Skeletal muscle tissue (tissue), 3 donors: ENCODE measurements at regions not wholly inside any gene's neighbourhood (a gene's known extent, or its start where the extent isn't known, plus 50 kb on each side); places are given as distances from the start of the nearest gene placed in this dataset.
"Not testable (repeated sequence)": the region's sequence is repeated elsewhere in the genome, so short reads cannot be mapped to it uniquely, and the experiment has no call there.

Experiments
- H3K27ac ChIP-seq: one replicate; pipeline ENCODE4 v1.7.0; 2013; ENCODE audit warnings: mild to moderate bottlenecking, low read depth, low read length, inconsistent platforms
- H3K27me3 ChIP-seq, 3 donors: one replicate each; pipeline ENCODE4 v1.7.0; 2013; ENCODE audit warnings: low read length in 3 of 3; ENCODE audit not compliant: control insufficient read depth in 3 of 3, insufficient read depth in 3 of 3
- H3K36me3 ChIP-seq, 3 donors: one replicate each; pipeline ENCODE4 v1.7.0; 2013; ENCODE audit warnings: low read length in 3 of 3; ENCODE audit not compliant: control insufficient read depth in 3 of 3, insufficient read depth in 3 of 3
- H3K4me1 ChIP-seq, 3 donors: one replicate each; pipeline ENCODE4 v1.7.0; 2013; ENCODE audit warnings: low read length in 3 of 3, mild to moderate bottlenecking in 3 of 3; ENCODE audit not compliant: control insufficient read depth in 3 of 3, insufficient read depth in 3 of 3
- H3K4me3 ChIP-seq, 3 donors: one replicate each; pipeline ENCODE4 v1.7.0; 2013; ENCODE audit warnings: low read length in 3 of 3
- H3K9ac ChIP-seq, 3 donors: one replicate each; pipeline ENCODE4 v1.7.0; 2013; ENCODE audit warnings: low read length in 3 of 3, mild to moderate bottlenecking in 3 of 3, moderate library complexity in 2 of 3, low read depth in 1 of 3
- H3K9me3 ChIP-seq, 3 donors: one replicate each; pipeline ENCODE4 v1.7.0; 2013; ENCODE audit warnings: low read length in 3 of 3; ENCODE audit not compliant: control insufficient read depth in 3 of 3
- donor health status: Osteomylitis.

- H3K9me3 ChIP-seq = peaks cover 0 to 2% (median 0%) of the 10 kb centered on the region in 3 donors
- no peak overlapping the region for H3K4me3 ChIP-seq
- H3K4me1 ChIP-seq = no peaks in the 10 kb centered on the region
- peaks cover 0 to 7% (median 0%) of the 10 kb centered on the region in 3 donors for H3K27me3 ChIP-seq
- H3K9ac ChIP-seq = no peak overlapping the region
- no peak overlapping the region for H3K27ac ChIP-seq
- no peaks in the 10 kb centered on the region for H3K36me3 ChIP-seq
Observed at GRCh38 chr10:123393170-123393569, 239.0 kb downstream of the BUB3 start.

DNA sequence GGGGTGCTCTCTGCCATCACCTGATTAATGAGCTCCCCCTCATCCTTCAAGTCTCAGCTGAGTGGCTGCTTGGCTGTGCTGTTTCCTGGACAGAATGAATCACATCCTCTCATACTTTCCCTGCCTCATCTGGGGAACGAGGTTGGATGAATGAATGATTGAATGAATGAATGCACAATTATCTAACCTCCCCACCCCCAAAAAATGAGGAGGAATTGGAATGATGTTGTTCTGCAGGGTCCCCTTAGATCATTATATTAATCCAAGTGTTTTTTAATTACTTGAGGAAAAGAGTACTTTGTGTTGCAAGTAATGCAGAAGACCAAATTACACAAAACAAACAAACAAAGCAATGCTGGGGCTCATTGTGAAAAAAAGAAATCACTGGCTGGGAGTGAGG lies 240.2 kb downstream of the BUB3 start:
- H3K9me3 ChIP-seq = peaks cover 0 to 4% (median 0%) of the 10 kb centered on the region in 3 donors
- H3K4me3 ChIP-seq = no peak overlapping the region
- H3K4me1 ChIP-seq = no peaks in the 10 kb centered on the region
- no peak overlapping the region for H3K27ac ChIP-seq
- no peak overlapping the region for H3K9ac ChIP-seq
- H3K27me3 ChIP-seq = peaks cover 0 to 7% (median 0%) of the 10 kb centered on the region in 3 donors
- H3K36me3 ChIP-seq = no peaks in the 10 kb centered on the region

DNA sequence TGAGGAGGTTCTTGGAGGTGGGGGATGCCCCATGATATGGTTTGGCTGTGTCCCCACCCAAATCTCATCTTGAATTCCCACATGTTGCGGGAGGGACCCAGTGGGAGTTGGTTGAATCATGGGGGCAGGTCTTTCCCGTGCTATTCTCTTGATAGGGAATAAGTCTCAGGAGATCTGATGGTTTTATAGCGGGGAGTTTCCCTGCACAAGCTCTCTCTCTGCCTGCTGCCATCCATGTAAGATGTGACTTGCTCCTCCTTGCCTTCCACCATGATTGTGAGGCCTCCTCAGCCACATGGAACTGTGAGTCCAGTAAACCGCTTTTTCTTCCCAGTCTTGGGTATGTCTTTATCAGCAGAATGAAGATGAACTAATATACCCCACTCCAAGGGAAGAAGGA lies 241.0 kb downstream of the BUB3 start:
- not testable (repeated sequence) for H3K9me3 ChIP-seq, H3K36me3 ChIP-seq, H3K4me1 ChIP-seq, H3K27ac ChIP-seq, H3K4me3 ChIP-seq, H3K9ac ChIP-seq, H3K27me3 ChIP-seq

DNA sequence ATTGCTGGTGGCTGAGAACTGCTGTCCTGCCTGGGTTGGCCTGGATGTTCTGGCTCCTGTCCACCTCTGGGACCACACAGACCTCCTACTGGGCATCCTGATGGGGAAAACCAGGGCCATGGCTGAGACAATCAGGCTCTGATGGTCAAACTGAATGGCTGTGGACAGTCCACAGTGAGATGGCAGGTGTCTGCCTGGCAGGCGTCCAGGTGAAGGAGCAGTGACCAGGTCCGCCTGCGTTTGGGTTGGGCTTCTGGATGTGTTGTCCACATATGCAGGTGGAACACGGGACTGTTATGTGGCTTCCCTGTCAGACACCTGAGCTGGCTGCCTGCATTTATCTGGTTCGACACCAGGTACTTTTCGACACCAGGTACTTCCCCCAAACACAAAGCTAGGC lies 241.7 kb downstream of the BUB3 start:
- Histone ChIP-seq H3K9me3 (peaks cover 0 to 4% (median 0%) of the 10 kb centered on the region in 3 donors), H3K36me3 (no peaks in the 10 kb centered on the region), H3K27me3 (peaks cover 0 to 7% (median 0%) of the 10 kb centered on the region in 3 donors), H3K9ac (no peak overlapping the region), H3K4me3 (no peak overlapping the region), H3K27ac (no peak overlapping the region), H3K4me1 (no peaks in the 10 kb centered on the region)

- Histone ChIP-seq H3K27me3 (no peaks in the 10 kb centered on the region), H3K27ac (no peak overlapping the region), H3K4me3 (no peak overlapping the region), H3K9ac (no peak overlapping the region), H3K36me3 (no peaks in the 10 kb centered on the region), H3K4me1 (no peaks in the 10 kb centered on the region), H3K9me3 (peaks cover 0 to 6% (median 0%) of the 10 kb centered on the region in 3 donors)
Observed at GRCh38 chr10:123398180-123398591, 244.0 kb downstream of the BUB3 start.

DNA sequence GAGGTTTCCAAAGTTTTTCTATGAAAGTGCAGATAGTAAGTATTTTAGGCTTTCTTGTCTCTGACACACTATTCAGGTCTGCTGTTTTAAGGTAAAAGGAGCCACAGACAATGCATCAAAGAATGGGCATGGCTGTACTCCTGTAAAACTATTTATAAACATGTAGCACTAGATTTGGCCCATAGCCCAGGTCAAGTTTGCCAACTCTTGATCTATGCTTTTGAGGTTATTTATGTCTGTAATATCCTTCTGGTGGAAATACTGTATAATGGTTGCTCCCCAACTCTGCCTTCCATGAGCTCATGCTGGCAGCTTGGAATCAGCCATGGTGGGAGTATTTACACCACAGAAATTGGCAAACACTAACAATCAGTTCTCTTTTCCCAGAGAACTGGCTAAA lies 244.6 kb downstream of the BUB3 start:
- Histone ChIP-seq H3K36me3 (no peaks in the 10 kb centered on the region), H3K27ac (no peak overlapping the region), H3K4me1 (no peaks in the 10 kb centered on the region), H3K27me3 (no peaks in the 10 kb centered on the region), H3K4me3 (no peak overlapping the region), H3K9me3 (peaks cover 0 to 7% (median 0%) of the 10 kb centered on the region in 3 donors), H3K9ac (no peak overlapping the region)

- Histone ChIP-seq H3K27me3 (no peaks in the 10 kb centered on the region), H3K36me3 (no peaks in the 10 kb centered on the region), H3K4me3 (no peak overlapping the region), H3K9me3 (peaks cover 0 to 7% (median 2%) of the 10 kb centered on the region in 3 donors), H3K27ac (no peak overlapping the region), H3K9ac (no peak overlapping the region), H3K4me1 (no peaks in the 10 kb centered on the region)
Observed at GRCh38 chr10:123399276-123399839, 245.2 kb downstream of the BUB3 start.

- Histone ChIP-seq H3K4me3 (no peak overlapping the region), H3K27me3 (no peaks in the 10 kb centered on the region), H3K4me1 (no peaks in the 10 kb centered on the region), H3K9me3 (peaks cover 0 to 5% (median 2%) of the 10 kb centered on the region in 3 donors), H3K36me3 (no peaks in the 10 kb centered on the region), H3K27ac (no peak overlapping the region), H3K9ac (no peak overlapping the region)
Observed at GRCh38 chr10:123402021-123402420, 247.8 kb downstream of the BUB3 start.

- H3K4me3 ChIP-seq = no peak overlapping the region
- H3K9ac ChIP-seq = no peak overlapping the region
- H3K36me3 ChIP-seq = no peaks in the 10 kb centered on the region
- H3K27ac ChIP-seq = no peak overlapping the region
- H3K4me1 ChIP-seq = no peaks in the 10 kb centered on the region
- H3K27me3 ChIP-seq = no peaks in the 10 kb centered on the region
- peaks cover 0 to 5% (median 2%) of the 10 kb centered on the region in 3 donors for H3K9me3 ChIP-seq
Observed at GRCh38 chr10:123402656-123403055, 248.5 kb downstream of the BUB3 start.

DNA sequence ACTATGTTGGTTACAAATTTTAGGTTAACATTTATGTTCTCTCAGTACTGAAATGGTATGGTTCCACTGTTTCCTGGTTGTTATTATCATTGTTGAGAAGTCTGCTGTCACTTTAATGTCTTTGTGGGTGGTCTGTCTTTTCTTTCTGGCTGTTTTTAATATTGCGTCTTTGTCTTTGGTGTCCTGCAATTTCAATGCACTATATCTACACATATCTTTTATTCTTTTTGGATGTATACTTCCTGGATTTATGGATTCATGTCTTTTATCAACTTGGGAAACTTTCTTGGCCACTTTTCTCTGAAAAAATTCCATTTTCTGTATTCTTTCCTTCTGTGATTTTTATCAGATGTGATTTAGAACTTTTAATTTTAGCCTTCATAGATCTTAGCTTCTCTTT lies 250.2 kb downstream of the BUB3 start:
- Histone ChIP-seq H3K9ac (no peak overlapping the region), H3K27me3 (no peaks in the 10 kb centered on the region), H3K9me3 (peaks cover 0 to 3% (median 2%) of the 10 kb centered on the region in 3 donors), H3K4me1 (no peaks in the 10 kb centered on the region), H3K36me3 (no peaks in the 10 kb centered on the region), H3K27ac (no peak overlapping the region), H3K4me3 (no peak overlapping the region)
